Activated T-helper 1 cell treated with Interleukin-2 at 50 U/mL for 16 hours (primary cell): ENCODE measurements at regions not wholly inside any gene's neighbourhood (a gene's known extent, or its start where the extent isn't known, plus 50 kb on each side); places are given as distances from the start of the nearest gene placed in this dataset.
"Not testable (repeated sequence)": the region's sequence is repeated elsewhere in the genome, so short reads cannot be mapped to it uniquely, and the experiment has no call there.

Source experiments
- DNase-seq: peaks from one replicate; pipeline ENCODE4 v3.0.0-alpha.2; 2020; ENCODE audit warnings: low read depth

DNA sequence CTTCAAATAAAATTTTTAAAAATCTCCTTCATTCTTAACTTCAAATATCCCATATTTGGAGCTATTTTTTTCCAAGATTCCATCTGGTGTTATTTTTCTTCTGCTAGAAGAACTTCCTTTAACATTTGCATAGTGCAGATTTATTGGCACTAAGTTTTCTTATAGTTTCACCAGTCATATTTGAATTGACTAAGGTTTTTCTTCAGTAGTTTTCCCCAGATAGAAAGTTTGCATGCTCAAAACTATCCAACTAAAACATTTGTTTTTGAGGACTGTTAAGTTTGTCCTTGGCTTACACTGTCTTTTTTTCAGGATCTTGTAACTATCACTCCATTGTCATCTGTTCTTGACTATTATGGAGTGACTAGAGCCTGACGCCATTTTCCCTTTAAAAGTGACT is 606.7 kb downstream of the TAF11L14 start:
- no peak for DNase-seq

DNA sequence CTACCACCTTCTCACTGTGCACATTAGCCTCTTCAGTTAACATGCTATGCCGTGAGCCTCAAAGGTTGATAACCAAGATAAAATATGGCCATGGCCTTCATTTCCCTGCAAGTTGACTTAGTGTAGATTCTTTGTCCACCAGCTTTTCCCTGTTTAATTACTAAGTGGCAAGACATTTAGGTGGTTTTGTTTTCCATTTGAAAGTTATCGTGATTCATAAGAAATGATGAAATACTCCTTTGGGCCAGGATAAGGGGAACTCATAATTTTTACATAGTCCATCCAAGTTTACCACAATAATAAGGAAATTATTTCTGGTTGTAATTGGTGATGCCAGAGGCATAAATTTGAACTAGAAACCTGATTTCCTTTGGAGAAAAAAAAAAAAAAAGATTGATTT is 609.6 kb downstream of the TAF11L14 start:
- no peak for DNase-seq

DNA sequence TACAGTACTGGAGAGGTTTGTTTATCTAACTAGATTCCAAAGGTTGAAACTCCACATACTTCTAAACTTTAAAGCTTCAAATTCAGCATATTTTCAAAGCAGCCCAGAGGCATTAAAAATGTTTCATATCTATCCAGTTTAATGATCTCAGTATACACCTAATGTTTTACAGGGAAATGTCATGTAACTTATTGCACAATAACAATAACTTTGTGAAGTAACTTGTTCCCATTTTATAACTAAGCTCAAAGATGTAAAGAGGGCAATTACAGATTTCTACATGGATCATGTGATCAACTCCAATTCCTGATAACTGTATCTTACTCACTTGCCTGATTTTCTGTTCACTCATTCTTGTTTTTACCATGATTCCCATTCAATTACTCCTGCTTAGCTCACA is 610.0 kb downstream of the TAF11L14 start:
- DNase-seq = no peak

DNA sequence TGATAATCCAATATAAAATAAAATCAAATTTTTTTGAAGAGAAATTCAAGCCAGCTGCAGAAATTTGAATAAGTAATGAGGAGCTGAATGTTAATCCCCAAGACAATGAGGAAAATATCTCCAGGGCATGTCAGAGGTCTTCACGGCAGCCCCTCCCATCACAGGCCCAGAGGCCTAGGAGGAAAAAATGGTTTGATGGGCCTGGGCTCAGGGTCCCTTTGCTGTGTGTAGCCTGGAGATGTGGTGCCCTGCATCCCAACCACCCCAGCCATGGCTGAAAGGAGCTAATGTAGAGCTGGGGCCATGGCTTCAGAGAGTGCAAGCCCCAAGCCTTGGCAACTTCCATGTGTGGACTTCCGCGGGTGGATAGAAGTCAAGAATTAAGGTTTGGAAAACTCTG is 618.3 kb downstream of the TAF11L14 start:
- DNase-seq = no peak

DNA sequence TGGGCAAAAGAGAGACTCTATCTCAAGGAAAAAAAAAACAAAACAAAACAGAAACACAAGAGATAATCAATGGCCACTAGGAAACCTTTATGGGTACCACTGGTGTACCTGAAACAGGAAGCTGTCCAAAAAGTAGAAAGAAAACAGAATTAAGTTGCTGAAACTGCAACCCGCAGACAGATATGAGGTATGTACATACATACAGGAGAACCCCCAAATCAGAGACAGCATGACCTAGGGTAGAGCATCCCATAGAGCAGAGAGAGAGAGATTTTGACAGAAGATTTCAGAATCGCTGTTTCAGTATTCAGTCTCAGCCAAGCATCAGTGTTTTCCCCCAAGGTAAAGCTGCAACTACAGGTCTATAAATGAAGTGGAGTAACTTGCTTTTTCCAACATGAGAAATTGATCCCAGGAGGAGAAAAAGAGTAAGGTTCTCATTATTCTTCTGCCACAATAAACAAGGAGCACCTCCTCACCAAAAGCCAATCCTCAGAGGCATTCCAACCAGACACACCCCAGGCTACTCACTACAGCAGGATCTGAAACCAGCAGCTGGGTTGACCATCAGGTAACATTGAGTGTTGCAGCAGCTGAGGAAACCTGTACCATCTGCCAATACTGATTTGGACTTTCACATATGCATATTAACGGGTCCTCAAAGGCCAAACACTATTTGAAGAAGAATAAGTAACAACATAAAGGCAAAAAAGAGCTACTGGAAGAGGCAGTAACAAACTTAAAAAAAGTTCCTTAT is 630.0 kb downstream of the TAF11L14 start:
- no peak for DNase-seq

DNA sequence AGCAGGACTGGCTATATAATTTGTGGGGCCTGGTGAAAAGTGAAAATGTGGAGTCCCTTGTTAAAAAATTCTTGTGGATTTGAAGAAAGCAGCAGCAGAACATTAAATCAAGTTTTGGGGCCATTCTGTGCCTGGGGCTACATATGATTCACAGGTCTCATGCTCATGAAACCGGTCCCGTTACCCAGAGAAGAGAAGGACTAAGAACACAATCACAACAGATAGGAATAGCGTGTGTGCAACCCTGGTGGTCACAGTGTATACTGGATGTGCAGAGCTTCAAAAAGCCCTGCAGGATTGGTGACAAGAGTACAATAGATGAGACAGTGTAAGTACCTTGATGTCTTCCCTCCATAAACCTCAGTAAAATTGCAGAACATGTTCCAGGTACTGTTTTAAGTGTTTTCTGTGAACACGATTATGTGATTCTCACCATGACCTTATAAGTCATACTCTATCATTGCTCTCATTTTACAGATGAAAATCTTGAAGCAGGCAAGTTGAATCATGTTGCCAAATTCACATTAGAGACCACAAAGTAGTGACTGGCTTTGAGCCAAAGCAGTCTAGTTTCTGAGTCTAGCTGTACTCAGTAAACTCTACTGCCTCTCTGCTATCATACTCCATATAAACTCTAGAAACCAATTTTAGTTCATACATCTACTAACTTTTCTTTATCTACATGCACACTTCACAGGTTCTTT is 636.5 kb downstream of the TAF11L14 start:
- no peak for DNase-seq

DNA sequence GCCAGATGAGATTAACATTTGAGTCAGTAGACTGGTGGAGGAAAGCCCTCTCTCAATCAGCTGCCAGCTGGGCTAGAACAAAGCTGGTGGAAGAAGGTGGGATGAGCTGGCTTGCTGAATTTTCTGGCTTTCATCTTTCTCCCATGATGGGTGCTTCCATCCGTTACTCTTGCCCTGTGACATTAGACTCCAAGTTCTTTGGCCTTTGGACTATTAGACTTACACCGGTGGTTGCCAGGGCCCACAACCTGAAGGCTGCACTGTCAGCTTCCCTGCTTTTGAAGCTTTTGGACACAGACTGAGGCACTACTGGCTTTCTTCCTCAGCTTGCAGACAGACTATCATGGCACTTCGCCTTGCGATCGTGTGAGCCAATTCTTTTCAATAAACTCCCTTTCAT is 642.7 kb downstream of the TAF11L14 start:
- no peak for DNase-seq

DNA sequence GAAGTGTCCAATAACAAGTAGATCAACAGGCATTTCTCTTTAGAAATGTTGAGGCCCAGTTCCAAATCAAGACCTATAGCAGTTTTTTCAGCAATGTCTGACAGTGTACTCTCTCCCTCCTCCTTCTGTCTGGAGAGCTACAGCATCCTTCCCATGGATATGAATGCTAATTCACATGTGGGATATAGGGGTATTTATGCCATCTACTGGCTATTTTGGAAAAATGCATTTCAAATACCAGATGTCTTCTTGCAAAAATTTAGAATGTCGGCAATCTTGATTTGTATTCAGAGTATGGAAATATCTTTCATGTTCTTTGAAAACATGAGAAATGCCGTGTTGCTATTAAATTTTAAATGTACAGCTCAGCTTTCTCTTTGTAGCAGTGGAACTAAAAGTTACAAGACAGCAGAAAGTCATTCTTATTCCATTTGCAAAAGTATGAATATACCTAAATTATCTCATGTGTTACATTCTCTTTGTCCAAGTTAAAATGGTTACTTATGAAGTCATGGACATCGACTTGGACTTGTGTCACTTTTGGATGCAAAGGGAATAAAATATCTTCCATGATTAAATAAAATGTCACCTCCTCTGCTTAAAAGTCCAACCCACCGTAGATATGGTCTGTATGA is 647.8 kb downstream of the TAF11L14 start:
- no peak for DNase-seq

DNA sequence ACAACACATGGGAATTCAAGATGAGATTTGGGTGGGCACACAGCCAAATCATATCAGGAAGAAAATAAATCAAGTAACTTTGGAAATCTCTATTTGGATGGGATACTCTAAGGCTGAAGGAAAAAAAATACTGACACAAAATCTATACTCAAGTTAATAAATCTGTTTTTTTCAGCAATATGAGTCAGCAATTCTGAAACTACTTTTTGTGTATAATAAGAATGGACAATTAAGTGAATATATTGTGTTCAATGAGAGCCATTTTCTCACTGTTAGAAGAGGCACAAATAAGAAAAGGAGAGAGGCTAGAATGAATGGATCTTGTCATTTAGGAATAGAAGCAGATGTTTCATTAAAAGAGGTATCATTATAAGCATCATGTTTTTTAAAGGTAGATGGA is 651.0 kb downstream of the TAF11L14 start:
- DNase-seq = no peak

DNA sequence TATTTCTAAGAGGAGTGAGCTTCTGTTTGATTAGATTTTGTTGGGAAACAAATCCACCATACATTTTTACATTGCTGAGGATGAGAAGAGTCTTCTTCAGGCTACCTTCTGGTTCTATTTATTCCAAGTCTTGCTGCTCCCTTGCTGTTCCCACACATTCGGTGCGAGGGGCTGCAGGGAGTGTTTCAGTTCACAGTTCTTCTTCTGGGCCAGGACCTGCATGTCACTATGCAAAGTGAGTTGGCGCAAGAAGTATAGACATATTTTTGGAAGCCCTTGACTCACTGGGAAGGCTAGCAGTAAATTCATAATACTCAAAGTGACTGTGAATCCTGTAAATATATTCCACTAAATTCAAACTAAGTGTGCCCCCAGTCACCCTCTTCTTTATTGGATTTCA is 657.9 kb downstream of the TAF11L14 start:
- DNase-seq = no peak

DNA sequence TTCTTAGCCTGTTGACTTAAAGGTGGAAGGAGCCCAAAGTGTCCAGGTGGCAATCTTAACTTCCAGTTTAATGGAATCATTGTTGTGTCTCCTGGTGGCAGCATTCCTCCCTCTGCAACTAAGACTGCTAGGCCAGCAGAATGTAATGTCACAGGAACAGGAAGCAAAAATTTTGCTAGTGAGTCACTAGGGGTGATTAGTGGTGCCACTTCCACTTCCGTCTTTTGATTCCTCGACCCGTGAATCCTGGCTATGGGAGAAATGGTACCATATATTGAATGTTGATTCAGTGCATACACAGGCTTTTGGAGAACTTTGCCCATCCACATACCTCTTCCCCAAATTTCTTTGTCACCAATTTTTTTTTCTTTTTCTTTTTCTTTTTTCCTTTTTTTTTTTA is 661.4 kb downstream of the TAF11L14 start:
- DNase-seq = not testable (repeated sequence)

DNA sequence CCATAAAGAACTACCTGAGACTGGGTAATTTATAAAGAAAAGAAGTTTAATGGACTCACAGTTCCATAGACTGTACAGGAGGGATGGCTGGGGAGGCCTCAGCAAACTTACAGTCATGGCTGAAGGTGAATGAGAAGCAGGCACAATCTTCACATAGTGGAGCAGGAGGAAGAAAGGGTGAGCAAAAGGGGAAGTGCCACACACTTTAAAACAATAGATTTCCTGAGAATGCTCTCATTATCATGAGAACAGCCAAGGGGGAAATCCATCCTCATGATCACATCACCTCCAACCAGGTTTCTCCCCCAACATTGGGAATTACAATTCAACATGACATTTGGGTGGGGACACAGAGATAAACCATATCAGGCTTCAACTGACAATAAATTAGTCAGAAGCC is 664.9 kb downstream of the TAF11L14 start:
- no peak for DNase-seq

DNA sequence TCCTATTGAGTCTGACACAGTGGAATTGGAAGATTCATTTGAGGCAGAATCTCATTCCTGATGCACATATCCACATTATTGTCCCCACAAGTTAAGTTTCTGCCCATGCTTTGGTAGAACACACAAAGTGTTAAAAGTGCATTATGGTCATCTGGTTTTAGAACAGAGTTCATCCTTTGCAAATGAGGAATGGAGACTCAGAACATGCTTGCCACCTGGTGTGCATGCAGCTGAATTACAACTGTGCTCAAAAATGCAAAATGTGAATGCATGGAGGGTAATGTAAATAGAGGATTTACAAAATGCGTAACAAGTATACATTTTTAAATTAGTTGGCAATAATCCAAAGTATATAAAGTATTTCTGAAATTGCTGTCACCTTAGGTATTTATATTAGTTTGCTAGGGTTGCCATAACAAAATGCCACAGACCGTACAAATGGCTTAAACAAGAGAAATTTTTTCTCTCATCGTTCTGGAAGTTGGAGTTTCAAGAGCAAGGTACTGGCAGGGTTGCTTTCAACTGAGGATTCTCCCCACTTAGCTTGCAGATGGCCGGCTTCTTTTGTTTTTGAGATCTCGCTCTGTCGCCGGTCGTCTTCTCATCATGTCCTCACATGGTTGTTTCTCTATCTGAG is 671.1 kb downstream of the TAF11L14 start:
- no peak for DNase-seq

DNA sequence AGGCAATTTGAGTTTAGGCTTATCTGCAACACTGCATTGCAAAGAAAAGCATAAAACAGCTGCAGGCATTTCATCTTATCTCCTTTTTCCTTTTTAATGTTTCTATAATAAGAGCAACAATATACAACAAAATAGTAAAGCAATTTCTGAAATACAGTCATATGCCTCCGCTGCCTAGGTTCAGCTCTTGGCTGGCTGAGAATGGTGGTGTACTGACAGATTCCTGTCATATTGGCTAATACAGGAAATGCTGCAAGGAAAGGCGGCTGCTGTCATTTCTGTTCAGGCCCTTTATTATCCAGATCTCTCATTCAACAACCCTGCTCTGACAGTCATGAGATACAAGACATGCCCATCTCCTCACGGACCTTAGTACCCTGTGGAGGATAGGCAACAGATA is 677.0 kb downstream of the TAF11L14 start:
- no peak for DNase-seq

DNA sequence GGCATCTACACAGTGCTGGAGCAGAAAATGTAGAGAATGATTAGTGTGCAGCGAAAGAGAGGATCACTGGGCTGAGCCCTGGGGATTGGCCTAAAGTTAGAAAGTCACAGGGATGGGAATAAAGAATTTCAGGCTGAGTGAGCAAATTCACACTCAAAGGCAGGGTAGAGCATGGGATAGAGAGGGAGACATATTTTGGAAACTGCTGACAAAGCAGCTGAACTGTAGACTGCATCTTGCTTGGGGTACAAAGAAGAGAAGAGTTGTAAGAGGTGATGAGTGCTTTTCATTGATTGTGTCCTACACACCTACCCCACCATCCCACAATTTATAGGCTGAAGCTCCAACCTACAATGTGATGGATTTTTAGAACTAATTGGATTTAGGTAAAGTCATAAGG is 677.8 kb downstream of the TAF11L14 start:
- DNase-seq = no peak

DNA sequence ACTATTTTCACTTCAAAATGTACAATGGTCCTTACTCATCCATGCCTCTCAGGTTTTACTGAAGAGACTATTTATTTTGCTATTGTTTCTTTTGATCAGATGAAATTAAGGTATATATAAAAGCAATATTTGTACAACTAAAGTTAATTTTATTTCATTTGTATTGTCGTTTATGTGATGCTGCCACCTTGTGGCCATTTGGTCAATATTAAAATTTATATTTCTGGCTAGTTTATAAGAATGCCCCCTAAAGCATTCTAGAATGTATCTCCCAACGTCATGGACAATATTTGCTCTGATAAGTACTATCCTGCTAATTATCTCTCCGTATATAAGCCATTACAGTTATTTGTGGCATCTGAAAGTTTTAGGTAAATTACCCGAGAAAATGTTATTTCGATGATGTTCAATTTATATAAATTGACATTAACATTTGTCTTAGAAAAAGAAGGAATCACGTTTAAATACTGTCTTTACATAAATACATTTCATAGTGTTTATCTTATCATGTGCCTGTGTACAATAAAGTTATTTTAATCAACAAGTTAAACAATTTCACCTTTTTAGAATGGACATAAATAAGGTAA is 680.0 kb downstream of the TAF11L14 start:
- no peak for DNase-seq

DNA sequence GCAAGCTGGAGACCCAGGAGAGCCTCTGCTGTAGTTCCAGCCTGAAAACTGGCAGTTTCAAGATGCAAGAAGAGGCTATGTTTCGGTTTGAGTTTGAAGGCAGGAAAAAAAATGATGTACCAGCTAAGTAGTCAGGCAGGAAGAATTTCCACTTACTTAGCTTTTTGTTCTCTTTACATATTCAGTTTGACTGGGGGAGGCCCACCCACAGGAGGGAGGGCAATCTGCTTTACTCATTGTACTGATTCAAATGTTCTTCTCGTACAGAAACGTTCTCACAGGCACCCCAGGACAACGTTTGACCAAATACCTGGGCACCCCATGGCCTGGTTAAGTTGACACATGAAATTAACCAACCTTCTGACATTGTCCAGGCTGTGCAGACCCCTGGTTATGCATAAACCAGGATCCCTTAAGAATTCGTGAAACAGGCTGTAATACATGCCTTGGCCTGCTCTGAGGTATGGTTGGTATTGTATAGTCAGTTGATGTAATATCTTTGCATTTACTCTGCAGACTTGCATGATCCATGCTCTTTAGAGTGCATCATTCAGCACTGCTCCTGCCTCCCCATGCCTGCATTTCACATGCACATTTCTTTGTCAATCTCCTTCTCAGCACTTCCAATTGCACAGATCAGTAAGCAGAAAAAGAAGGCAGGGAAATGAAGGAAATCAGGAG is 687.1 kb downstream of the TAF11L14 start:
- no peak for DNase-seq

DNA sequence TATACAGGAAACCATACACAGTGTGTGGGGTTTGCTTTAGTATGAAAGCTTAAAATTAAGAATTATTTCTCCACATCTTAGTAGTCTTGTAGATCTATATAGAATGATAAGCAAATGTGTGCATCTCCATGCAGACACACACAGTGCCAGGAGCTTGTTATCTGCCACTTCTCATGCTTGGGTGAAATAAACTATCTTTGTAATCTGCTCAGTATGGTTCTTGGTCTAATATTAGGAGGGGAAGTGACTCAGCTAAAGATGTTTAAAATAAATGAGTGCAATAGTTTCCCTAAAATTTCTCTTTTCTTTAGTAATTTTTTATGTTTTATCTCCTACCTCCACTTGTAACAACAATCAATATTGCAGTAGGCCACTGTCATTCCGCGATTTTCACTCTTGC is 689.6 kb downstream of the TAF11L14 start:
- no peak for DNase-seq

DNA sequence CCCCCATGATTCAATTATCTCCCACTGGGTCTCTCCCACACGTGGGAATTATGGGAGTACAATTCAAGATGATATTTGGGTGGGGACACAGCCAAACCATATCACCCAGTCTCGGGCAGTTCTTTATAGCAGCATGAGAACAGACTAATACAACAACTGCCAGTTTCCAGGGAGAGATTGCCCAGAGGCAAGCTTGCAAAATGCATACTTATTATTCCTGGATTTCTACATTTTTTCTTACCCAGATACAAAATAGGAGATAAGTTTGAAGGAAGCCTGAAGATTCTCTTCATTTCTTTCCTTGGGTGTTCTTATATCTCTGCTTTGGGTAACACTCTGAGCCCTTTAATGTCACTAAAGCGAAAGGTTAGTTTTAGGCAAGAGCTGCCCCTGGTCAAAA is 691.2 kb downstream of the TAF11L14 start:
- no peak for DNase-seq

DNA sequence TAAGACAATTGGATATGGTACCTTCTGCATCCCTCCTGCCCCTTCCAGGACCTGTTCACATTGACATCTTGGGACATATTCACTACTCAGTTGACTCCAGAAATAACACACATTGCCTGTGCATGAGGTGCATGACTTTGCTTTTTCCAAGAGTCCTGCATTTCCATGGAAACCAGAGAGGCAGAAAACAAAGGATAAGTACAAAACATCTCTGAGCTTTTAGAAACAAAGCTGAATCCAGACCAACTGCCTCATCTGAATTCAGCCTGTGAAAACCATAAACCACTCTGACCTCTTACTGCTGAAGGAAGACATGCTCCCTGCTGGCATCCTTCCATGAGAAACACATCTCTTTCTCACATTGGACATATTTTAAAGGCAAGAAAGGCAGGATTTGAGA is 695.1 kb downstream of the TAF11L14 start:
- DNase-seq = no peak

DNA sequence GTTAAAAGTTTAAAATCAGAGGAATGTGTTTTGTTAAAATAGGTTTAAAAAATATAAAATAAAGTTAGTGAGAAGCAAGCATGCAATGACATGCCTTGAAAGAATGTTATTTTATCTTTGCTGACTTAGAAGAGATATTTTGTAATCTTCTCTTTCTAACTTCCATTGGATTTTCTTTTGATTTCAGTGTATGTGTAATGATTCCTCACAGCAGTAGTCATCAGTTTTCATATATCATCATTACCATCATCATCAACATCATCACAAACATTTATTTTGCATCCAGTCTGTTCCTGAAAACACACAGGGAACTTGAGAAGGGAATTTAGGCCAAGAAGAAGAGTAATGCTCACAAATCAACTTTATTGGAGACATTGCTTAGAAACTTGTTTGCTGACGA is 699.6 kb downstream of the TAF11L14 start:
- no peak for DNase-seq

DNA sequence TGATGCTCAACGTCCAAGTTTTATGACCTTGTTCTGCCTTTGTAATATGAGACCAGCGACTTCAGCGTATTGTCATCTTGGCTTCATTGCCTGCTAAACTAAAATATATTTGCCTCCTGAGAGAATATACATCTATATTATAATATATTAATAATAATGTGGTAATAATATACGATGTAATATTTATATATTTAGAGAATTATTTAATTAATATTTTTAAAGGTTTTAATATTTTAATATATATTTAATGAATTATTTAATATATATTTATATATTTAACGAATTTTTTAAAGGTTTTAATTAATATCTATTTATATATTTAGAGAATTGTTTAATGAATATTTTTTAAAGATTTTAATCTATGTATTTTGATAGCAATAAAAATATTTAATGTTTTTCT is 700.7 kb downstream of the TAF11L14 start:
- DNase-seq = no peak
